ENCODE measurements at regions not wholly inside any gene's neighbourhood (a gene's known extent, or its start where the extent isn't known, plus 50 kb on each side); places are given as distances from the start of the nearest gene placed in this dataset.

DNA sequence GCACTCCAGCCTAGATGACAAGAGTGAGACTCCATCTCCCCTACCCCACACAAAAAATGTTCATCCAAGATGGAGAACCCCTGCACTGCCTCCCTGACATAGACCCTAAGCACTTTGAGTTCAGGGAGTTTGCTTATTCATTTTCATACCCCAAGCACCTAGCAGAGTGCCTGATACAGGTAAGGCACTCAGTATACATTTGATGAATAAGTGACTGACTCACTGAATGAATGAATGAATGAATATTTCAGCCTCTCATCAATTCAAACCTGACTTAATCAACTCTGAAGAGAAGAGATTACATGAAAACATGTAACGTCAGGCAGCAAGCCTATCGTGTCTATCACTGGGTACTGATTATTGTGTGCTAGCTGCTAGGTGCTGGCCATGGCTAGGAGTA lies 121.3 kb upstream of the GADD45A start:
- DNase-seq: no peak
- Histone ChIP-seq H3K4me1 (ENCODE audit: low read length) (peaks cover 20% of the 10 kb centered on the region), H3K27ac (ENCODE audit: low read length) (peak overlapping the region; percentile 77)

DNA sequence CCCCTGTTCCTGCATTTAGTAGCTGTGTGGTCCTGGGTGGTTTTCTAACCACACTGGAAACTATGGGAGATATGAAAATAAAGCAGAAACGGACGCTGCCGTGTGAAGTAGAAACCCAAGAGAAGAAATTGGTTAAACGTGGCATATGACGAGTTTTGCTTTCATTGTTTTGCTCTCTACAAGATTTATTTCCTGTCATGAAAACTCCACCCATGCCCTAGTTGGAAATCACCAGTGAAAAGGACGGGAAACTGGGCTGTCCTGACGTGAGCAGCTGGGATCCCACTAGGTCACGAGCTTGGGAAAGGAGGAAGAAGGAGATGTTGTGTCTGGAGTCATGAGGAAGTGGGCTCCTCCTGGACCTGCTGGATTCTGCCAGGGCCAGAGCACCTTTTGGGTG lies 120.8 kb upstream of the GADD45A start:
- Histone ChIP-seq H3K4me1 (ENCODE audit: low read length) (peaks cover 20% of the 10 kb centered on the region), H3K4me3 (ENCODE audit: low read length) (no peak overlapping the region), H3K27ac (ENCODE audit: low read length) (peak overlapping the region; percentile 77), H3K9me2 (replicated peaks; ENCODE audit: insufficient read depth, low read length) (no peaks in the 10 kb centered on the region), H3F3A (ENCODE audit: insufficient read depth, low read length) (no peaks in the 10 kb centered on the region), H3K36me3 (replicated peaks; ENCODE audit: insufficient read depth, low read length) (no peaks in the 10 kb centered on the region), H4K20me1 (ENCODE audit: insufficient read depth, low read length) (no peaks in the 10 kb centered on the region), H3K9me3 (replicated peaks; ENCODE audit: insufficient read depth, low read length) (no peaks in the 10 kb centered on the region), H3K9ac (ENCODE audit: low read length) (0 out of 2 replicates have a peak overlapping the region, but pooled peaks have one; percentile 28), H3K79me2 (ENCODE audit: low read length) (no peaks in the 10 kb centered on the region), H2AFZ (ENCODE audit: low read length) (peak overlapping the region; percentile 51), H3K4me2 (ENCODE audit: low read depth, low read length) (peak overlapping the region; percentile 55), H3K27me3 (replicated peaks; ENCODE audit: insufficient read depth, low read length) (no peaks in the 10 kb centered on the region)
- TF ChIP-seq EZH2 (optimal IDR thresholded peaks at IDR 0.05; ENCODE audit: low read depth, low read length) (no peak), EZH2phosphoT487 (IDR thresholded peaks at IDR 0.05; ENCODE audit: low read length) (no peak)
- TF ChIP-seq, protein P1, sequence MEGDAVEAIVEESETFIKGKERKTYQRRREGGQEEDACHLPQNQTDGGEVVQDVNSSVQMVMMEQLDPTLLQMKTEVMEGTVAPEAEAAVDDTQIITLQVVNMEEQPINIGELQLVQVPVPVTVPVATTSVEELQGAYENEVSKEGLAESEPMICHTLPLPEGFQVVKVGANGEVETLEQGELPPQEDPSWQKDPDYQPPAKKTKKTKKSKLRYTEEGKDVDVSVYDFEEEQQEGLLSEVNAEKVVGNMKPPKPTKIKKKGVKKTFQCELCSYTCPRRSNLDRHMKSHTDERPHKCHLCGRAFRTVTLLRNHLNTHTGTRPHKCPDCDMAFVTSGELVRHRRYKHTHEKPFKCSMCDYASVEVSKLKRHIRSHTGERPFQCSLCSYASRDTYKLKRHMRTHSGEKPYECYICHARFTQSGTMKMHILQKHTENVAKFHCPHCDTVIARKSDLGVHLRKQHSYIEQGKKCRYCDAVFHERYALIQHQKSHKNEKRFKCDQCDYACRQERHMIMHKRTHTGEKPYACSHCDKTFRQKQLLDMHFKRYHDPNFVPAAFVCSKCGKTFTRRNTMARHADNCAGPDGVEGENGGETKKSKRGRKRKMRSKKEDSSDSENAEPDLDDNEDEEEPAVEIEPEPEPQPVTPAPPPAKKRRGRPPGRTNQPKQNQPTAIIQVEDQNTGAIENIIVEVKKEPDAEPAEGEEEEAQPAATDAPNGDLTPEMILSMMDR (IDR thresholded peaks at IDR 0.05; ENCODE audit: low read length): no peak
- DNase-seq: peak; percentile 36

More for the DNA sequence above, 121.3 kb upstream of the GADD45A start:
- Histone ChIP-seq H3F3A (ENCODE audit: insufficient read depth, low read length) (no peaks in the 10 kb centered on the region), H3K9me2 (replicated peaks; ENCODE audit: insufficient read depth, low read length) (no peaks in the 10 kb centered on the region), H3K79me2 (ENCODE audit: low read length) (no peaks in the 10 kb centered on the region), H3K9ac (ENCODE audit: low read length) (0 out of 2 replicates have a peak overlapping the region, but pooled peaks have one; percentile 28), H3K4me2 (ENCODE audit: low read depth, low read length) (peak overlapping the region; percentile 55), H3K4me3 (ENCODE audit: low read length) (no peak overlapping the region), H3K9me3 (replicated peaks; ENCODE audit: insufficient read depth, low read length) (no peaks in the 10 kb centered on the region), H2AFZ (ENCODE audit: low read length) (peak overlapping the region; percentile 51), H3K27me3 (replicated peaks; ENCODE audit: insufficient read depth, low read length) (no peaks in the 10 kb centered on the region), H4K20me1 (ENCODE audit: insufficient read depth, low read length) (no peaks in the 10 kb centered on the region), H3K36me3 (replicated peaks; ENCODE audit: insufficient read depth, low read length) (no peaks in the 10 kb centered on the region)
- no peak for TF ChIP-seq EZH2phosphoT487 (IDR thresholded peaks at IDR 0.05; ENCODE audit: low read length)
- TF ChIP-seq, protein P1 (IDR thresholded peaks at IDR 0.05; ENCODE audit: low read length): no peak
- no peak for TF ChIP-seq EZH2 (optimal IDR thresholded peaks at IDR 0.05; ENCODE audit: low read depth, low read length)

DNA sequence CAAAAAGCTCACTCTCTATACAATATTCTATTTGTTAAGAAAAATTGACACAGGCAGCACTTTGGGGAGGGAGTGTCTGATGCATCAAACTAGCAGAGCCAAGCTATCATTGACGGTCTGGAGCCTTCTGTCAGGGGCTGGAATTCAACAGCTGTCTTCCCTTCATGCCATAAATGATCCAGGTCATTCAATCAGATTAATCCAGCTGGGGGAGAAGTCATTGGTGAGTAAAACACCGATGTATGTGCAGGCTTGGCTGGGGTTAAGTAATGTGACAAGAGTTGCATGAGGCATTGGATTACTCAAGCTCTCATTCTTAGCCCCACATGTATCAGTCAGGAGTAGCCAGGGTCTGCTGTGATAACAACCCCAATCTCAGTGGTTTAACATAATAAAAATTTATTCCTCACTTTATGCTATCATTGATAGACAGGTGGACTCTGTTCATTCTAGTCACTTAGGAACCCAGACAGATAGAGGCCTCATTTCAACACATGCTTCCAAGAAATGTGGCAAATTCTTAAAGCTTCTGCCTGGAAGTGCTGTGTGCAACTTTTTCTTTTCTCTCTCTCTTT lies 118.1 kb upstream of the GADD45A start:
- Histone ChIP-seq H3K27me3 (replicated peaks; ENCODE audit: insufficient read depth, low read length) (no peaks in the 10 kb centered on the region), H3K9ac (ENCODE audit: low read length) (no peak overlapping the region), H3K79me2 (ENCODE audit: low read length) (no peaks in the 10 kb centered on the region), H3K9me3 (replicated peaks; ENCODE audit: insufficient read depth, low read length) (no peaks in the 10 kb centered on the region), H3K4me3 (ENCODE audit: low read length) (no peak overlapping the region), H3K36me3 (replicated peaks; ENCODE audit: insufficient read depth, low read length) (no peaks in the 10 kb centered on the region), H3K27ac (ENCODE audit: low read length) (no peak overlapping the region), H3K4me2 (ENCODE audit: low read depth, low read length) (no peak overlapping the region), H2AFZ (ENCODE audit: low read length) (no peak overlapping the region), H3K9me2 (replicated peaks; ENCODE audit: insufficient read depth, low read length) (no peaks in the 10 kb centered on the region), H3K4me1 (ENCODE audit: low read length) (peaks cover 19% of the 10 kb centered on the region), H4K20me1 (ENCODE audit: insufficient read depth, low read length) (no peaks in the 10 kb centered on the region), H3F3A (ENCODE audit: insufficient read depth, low read length) (no peaks in the 10 kb centered on the region)
- DNase-seq: no peak
- TF ChIP-seq, protein P1 (IDR thresholded peaks at IDR 0.05; ENCODE audit: low read length): no peak
- TF ChIP-seq EZH2 (optimal IDR thresholded peaks at IDR 0.05; ENCODE audit: low read depth, low read length) (no peak), EZH2phosphoT487 (IDR thresholded peaks at IDR 0.05; ENCODE audit: low read length) (no peak)

Data from MM.1S (cell line).